HG02763 (cell line): ENCODE measurements at regions not wholly inside any gene's neighbourhood (a gene's known extent, or its start where the extent isn't known, plus 50 kb on each side); places are given as distances from the start of the nearest gene placed in this dataset.

Experiments used
- ATAC-seq: cut with Tn5 transposase; IDR thresholded peaks from one replicate; pipeline ENCODE4 v1.9.1; 2021; ENCODE audit warnings: mild to moderate bottlenecking, moderate library complexity; ENCODE audit not compliant: unreplicated experiment

DNA sequence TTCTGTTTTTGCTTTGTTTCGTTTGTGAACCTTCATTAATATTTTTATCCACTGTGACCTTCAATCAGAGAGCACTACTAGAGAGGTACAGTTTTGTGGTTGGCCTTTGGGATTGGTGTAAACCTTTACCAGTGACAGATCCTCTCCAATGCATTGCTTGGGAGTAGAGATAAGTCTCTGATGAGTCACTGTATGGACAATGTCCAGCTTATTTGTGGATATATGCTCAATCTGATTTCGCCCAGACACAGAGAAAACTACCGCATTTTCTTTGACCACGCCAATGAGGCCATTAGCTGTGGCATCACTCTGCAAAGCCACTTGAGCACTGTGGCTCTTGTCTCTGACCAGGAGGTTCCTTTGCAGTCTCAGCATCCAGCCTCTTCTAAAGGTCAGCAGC, 964.7 kb downstream of the TUSC7 start:
- no peak for ATAC-seq

- no peak for ATAC-seq
These were observed 972.0 kb downstream of the TUSC7 start for GRCh38 chr3:117681619-117682018.

- no peak for ATAC-seq
These were observed 977.5 kb downstream of the TUSC7 start for GRCh38 chr3:117687096-117687495.

DNA sequence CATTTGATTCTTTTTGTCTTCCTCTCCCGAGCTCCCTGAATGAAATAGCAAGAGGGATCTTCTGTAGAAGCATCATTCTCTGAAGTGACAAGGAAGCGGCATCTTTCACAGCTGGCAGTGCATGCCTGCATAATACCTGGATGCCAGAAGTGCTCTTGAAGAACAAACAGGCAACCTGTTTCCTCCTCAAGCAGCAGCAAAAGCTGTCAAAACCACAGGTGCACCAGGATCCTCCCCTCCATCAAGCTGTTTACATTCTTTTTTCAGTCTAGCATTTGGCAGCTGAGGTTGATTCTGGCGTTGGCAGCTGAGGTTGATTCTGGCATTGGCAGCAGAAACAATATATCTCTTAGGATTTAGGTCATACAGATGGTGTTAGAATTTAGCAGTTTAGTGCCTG, 979.0 kb downstream of the TUSC7 start:
- ATAC-seq = no peak

DNA sequence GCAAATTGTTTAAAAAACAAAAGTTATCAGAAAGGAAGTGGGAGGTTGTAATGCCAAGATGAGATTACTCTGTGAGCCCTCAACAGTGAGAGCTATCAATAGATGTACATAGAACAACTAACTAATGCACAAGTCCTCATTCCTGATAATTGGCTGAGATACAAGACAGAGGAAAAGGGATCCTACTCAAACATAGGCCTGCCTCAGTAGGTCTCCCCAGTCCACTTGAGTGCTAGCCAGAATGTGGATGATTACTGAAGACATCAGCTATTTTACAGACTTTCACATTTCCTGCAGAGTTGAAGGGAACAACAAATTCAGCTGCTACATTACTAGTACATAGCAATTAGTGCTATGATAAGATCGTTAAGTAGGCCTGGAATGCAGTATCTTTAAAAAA, 981.9 kb downstream of the TUSC7 start:
- no peak for ATAC-seq

GRCh38 chr3:117692416-117692995, 982.9 kb downstream of the TUSC7 start:
- ATAC-seq = no peak

- ATAC-seq = no peak
These were observed 985.7 kb downstream of the TUSC7 start for GRCh38 chr3:117695321-117695720.

DNA sequence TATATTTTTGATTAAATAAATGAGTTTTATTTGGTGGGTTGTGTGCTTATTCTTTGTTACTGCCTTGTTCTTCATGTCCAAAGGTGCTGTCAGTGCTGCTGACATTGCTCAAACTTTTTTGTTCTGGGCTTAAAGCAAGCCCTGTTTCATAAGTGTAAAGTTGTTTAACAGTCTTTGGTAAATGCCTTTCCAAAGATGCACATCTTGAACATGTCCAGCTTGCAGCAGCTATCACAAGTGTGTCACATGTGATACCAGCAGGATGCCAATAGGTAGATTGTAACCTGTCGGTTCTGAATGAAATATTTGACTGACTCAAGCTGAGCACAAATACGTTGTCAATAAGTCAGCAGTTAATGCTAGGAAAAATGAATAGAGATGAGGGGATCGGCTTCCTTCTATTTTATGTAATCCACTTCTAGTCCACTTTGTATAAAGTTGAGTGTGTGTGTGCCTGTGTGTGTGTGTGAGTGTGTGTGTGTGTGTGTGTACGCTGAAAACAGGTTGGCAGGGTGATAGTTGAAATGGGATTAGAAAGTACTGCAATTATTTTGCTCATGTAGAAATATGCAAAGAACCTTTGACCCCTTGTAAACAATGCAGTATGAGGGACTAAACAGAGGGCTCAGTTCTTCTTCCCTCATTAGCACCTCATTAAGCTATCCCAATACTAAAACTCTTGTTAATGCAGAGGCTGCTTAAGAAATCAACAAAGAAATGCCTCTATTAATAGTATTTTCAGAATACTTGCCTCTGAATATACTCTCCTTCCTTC, 986.5 kb downstream of the TUSC7 start:
- no peak for ATAC-seq

DNA sequence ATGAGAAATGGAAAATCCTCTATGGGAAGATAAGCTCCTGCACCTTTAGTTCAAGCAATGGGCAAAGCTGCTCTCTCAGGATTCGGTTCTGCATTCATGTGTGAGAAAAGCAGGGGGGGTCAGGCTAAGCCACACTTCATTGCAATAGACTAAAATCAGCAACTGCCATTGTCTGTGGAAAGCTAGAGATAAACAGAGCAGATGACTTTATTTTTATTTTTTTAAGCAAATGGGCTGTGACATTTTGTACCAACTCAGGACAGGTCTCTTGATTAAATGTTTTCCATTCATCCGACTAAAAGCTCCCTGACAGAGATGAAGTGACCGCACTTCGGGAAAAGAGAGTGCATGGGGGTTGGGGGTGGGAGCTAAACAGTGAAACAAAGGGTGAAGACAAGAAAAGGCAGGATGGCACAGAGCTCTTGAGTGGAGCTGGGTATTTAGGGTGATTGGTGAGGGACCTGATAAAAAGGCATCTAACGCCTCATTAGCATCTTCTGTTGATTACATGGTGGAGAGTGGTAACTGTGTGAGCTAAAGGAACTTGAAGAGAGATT, 987.4 kb downstream of the TUSC7 start:
- ATAC-seq = no peak

- ATAC-seq = no peak
These were observed 989.5 kb downstream of the TUSC7 start for GRCh38 chr3:117699058-117699457.

DNA sequence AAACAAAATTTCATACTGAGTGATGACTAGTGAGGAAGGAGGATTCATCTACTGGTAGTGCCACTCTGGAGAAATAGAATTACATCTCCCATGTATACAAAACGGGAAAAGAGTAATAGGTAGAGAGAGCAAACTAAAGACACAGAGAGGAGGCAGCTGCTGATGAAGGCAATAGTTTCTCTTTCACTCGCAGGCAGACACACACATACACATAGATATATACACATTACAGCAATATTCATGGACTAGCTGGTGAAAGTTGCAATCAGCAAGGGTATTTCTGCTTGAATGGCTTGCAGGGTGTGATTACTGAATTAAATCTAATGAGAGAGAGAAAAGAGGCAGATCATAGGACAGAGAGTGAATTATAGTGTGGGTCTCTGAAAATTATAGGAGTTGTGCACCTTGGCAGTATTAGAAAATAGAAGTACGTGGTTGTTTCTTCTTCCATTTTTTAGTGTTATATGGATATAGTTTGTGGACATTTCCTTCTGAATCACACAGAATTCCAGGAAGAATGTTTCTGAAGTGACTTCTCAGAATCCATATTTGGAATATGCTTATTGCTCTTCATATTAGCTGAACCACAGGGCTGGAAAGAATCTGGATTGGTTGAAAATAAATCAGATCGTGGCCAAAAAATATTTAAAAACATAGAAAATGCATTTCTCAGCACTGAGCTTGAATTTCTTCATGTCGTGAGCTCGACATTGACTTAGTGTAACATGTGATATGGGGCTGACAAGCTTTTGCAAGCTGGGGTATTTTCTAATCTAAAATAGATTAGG, 991.2 kb downstream of the TUSC7 start:
- ATAC-seq = no peak

DNA sequence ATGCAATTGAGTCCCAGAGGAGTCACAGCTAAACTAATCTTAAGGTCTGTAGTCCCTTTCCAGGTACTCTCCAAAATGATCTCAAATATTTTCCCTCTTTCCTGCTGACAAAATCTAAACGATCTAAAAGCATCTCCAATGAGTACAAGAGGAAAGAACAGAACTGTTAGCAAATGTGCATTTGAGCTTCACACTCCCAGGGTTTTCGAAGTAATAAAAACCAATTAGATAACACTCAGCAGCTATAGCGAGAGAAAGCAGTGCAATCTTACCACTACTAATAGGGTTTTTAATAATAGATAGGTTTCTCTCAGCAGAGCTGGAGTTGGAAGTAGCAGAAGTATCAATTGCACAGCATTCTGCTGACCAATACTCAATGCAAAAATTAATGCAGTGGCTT, 995.4 kb downstream of the TUSC7 start:
- no peak for ATAC-seq

GRCh38 chr3:117706037-117706436, 996.5 kb downstream of the TUSC7 start:
- no peak for ATAC-seq

- no peak for ATAC-seq
These were observed 997.2 kb downstream of the TUSC7 start for GRCh38 chr3:117706756-117707155.

GRCh38 chr3:117708601-117709000, 999.0 kb downstream of the TUSC7 start:
- ATAC-seq = no peak

GRCh38 chr3:117709108-117709507, 999.5 kb downstream of the TUSC7 start:
- no peak for ATAC-seq

GRCh38 chr3:117710501-117710900, 1000.9 kb downstream of the TUSC7 start:
- no peak for ATAC-seq

DNA sequence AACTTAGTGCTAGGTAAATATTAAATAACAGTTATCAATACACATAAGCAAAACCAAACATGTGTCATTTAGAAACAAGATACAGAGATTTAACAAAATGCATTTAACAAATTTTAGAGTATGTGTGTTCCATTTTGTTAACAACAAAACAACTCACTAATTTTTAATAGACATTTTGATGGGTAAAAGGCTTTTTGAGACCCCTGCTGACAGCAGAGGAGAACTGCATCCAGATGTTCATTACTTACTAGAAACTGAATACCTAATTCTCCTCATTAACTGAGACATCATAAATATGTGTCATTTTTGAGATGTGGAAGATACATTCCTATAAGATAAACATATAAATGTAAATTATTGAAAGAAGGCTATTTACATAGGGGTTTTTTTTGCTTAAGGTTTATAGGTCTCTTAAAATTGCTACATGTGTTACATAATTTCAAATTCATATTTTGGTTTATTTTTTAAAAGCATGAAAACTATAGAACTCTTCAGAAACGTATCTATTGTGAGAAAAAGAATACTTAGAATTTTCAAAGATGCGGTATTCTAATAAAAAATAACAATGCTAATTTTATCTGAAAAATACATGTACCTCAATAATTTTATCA, 1009.8 kb downstream of the TUSC7 start:
- no peak for ATAC-seq

DNA sequence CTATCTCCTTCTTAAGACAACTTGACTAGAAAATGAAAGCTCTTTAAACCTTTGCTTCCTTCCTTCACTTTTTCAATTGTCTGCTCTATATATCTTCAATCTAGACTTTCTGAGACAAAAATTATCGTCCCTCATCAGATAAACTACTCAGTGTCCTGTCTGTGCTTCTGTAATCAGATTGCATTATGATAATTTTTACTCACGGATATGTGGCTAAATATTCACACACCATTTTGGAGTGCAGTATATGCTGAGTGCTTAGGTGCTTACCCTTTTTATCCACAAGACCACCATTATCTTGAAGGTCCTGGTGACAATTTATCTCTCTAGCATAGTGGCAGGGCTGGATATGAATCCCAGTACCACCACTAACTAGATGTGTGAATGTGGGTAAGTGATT, 1012.3 kb downstream of the TUSC7 start:
- no peak for ATAC-seq

DNA sequence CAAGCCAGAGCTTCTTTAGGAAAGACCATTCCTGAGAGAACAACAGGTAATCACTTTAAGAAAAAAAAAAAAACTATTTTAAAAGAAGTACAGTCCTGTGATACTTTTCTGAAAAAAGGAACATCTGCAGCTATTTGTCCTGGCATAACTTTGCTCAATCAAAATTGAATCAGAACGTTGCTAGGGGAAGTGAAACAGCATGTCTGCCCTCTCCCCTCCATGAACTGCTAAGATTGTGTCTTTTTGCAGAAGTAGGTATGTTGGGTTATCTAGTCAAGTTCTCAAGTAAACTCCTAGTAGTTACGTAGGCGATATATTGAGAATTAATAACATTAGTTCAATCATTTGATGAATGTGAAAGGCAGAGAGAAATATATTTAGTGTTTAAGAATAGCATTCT, 1013.3 kb downstream of the TUSC7 start:
- ATAC-seq = no peak

DNA sequence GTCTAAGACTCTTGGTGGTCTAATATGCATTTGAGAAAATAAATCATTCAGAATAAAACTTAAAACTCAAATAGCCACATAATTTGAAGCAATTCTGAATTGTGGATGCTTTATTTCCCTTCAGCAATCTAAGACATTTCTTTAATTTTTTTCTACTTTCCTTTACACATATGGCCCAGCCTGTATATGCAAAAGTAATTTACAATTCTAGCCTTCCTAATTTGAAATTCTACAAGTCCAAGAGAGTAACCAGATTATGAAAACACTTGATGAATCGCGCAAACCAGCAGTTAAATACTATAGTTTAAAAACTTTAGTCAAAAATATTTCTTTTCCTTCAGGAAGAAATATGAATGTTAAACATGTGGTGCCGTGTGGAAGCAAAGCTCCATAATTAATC, 1014.2 kb downstream of the TUSC7 start:
- ATAC-seq = no peak
